Pancreas (tissue), 10 donors: ENCODE measurements at regions not wholly inside any gene's neighbourhood (a gene's known extent, or its start where the extent isn't known, plus 50 kb on each side); places are given as distances from the start of the nearest gene placed in this dataset.

Experiments
- ATAC-seq, 4 donors: fragments of 200-7000 bp; cut with Tn5 transposase; one replicate each; pipeline versions ENCODE4 v1.8.0 to v1.9.1; 2020; ENCODE audit warnings: mild to moderate bottlenecking in 4 of 4, moderate library complexity in 4 of 4
- DNase-seq, 6 donors: peaks; one replicate each; pipeline ENCODE4 v3.0.0-alpha.2; 2020
- FAIRE-seq: peaks from 2 replicates; lab custom pipeline; 2012; peaks lifted over from hg19 to GRCh38; lab: Jason Lieb, UNC
- H3K27ac ChIP-seq, 4 donors: fragments of 200-600 bp; sonication (generic); 1 replicate in 3 of 4; 2 replicates in 1 of 4; pipeline versions ENCODE4 v1.5.0 to v1.8.0; 2020
- H3K27me3 ChIP-seq, 4 donors: fragments of 200-600 bp; one replicate each; pipeline ENCODE4 v1.8.0; 2021
- H3K36me3 ChIP-seq, 3 donors: fragments of 200-600 bp; sonication (generic) in 1 of 3; one replicate each; pipeline versions ENCODE4 v1.5.0 to v1.8.0; 2020 to 2021
- H3K4me1 ChIP-seq, 3 donors: fragments of 200-600 bp; one replicate each; pipeline ENCODE4 v1.8.0; 2021
- H3K4me3 ChIP-seq, 4 donors: fragments of 200-600 bp; sonication (generic) in 2 of 4; one replicate each; pipeline versions ENCODE4 v1.5.0 to v1.8.0; 2020 to 2021
- H3K9me3 ChIP-seq, 4 donors: fragments of 200-600 bp; one replicate each; pipeline ENCODE4 v1.8.0; 2021
- WGBS, 2 donors: extraction: QIAGEN DNeasy Blood & Tissue Kit; methylation state at CpG; one replicate each; pipeline ENCODE4 v1.1.7; 2013; 5-methylcytosine and 5-hydroxymethylcytosine counted together
- intact Hi-C, 3 donors: fragments of 100-400 bp; cut with DNase I; formaldehyde crosslinking; loops; one replicate each; pipeline versions ENCODE4 v1.11.1 to v1.14.2; 2022
- TF ChIP-seq, protein P1 (sequence below), 4 donors: fragments of 200-600 bp; sonication (generic) in 3 of 4; IDR thresholded peaks; one replicate each; pipeline versions ENCODE4 v1.5.0 to v1.8.0; 2021; ENCODE audit warnings: antibody characterized with exemption in 4 of 4
- donor health status: healthy with polysubstance abuse.
- donor health status: DM: no; HTN: no; CAD: no; lungs with moderate emphysema.
- donor health status: DM: no; HTN: no; CAD: no.
- donor health status: control.
- donor health status: control.
- donor health status: Bipolar disorder and iron deficiency.
- donor health status: DM: yes; HTN: yes; CAD: no.
- donor health status: DM: no; HTN: no; CAD: no.
- donor health status: DM: no; HTN: no; CAD: no.
- donor health status: DM: yes; HTN: yes; CAD: no.

- no peak for FAIRE-seq
- ATAC-seq, result no peak
- H3K4me3 ChIP-seq, result no peak overlapping the region
- no peaks in the 10 kb centered on the region for H3K4me1 ChIP-seq
- intact Hi-C loops, result no loop called here
- 97% methylated on average over 2 of the region's 2 CpGs for WGBS, 2 donors
- DNase-seq, result no peak
- no peaks in the 10 kb centered on the region for H3K9me3 ChIP-seq
- TF ChIP-seq, protein P1, sequence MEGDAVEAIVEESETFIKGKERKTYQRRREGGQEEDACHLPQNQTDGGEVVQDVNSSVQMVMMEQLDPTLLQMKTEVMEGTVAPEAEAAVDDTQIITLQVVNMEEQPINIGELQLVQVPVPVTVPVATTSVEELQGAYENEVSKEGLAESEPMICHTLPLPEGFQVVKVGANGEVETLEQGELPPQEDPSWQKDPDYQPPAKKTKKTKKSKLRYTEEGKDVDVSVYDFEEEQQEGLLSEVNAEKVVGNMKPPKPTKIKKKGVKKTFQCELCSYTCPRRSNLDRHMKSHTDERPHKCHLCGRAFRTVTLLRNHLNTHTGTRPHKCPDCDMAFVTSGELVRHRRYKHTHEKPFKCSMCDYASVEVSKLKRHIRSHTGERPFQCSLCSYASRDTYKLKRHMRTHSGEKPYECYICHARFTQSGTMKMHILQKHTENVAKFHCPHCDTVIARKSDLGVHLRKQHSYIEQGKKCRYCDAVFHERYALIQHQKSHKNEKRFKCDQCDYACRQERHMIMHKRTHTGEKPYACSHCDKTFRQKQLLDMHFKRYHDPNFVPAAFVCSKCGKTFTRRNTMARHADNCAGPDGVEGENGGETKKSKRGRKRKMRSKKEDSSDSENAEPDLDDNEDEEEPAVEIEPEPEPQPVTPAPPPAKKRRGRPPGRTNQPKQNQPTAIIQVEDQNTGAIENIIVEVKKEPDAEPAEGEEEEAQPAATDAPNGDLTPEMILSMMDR (IDR thresholded peaks at IDR 0.05), result no peak
- H3K36me3 ChIP-seq, result no peaks in the 10 kb centered on the region
- H3K27me3 ChIP-seq, result no peaks in the 10 kb centered on the region
- H3K27ac ChIP-seq, result no peak overlapping the region
These were observed 462.9 kb upstream of the SGO1 start for GRCh38 chr3:20648921-20649381.

DNA sequence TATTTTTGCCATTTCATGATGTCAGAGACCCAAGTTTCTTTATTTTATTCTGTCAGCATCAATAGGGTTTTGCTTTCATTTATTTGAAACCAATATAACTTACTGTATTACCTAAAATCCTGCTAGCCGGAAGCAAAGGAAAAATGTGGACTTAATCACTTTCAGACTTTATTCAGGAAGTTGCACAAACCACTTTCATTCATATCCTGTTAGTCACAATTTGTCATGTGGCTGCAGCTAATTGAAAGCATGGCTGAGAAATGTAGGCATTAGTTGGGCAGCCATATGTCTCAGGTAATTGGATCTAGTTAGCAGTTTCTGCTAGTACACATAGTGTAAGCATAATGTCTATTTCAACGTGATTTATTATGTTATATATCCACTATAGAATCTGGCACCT lies 462.3 kb upstream of the SGO1 start:
- H3K4me3 ChIP-seq, result no peak overlapping the region
- H3K4me1 ChIP-seq, result no peaks in the 10 kb centered on the region
- no peaks in the 10 kb centered on the region for H3K9me3 ChIP-seq
- no peak for DNase-seq
- no peaks in the 10 kb centered on the region for H3K27me3 ChIP-seq
- 69 to 71% methylated on average over 2 of the region's 2 CpGs for WGBS, 2 donors
- ATAC-seq, result no peak
- H3K27ac ChIP-seq, result no peak overlapping the region
- intact Hi-C loops, result no loop called here
- H3K36me3 ChIP-seq, result no peaks in the 10 kb centered on the region
- FAIRE-seq, result no peak
- TF ChIP-seq, protein P1 (IDR thresholded peaks at IDR 0.05), result no peak

GRCh38 chr3:20646425-20646824 lies 460.4 kb upstream of the SGO1 start:
- intact Hi-C loops, result no loop called here
- TF ChIP-seq, protein P1 (IDR thresholded peaks at IDR 0.05), result no peak
- Histone ChIP-seq H3K36me3 (no peaks in the 10 kb centered on the region), H3K27ac (no peak overlapping the region), H3K9me3 (no peaks in the 10 kb centered on the region), H3K27me3 (no peaks in the 10 kb centered on the region), H3K4me3 (no peak overlapping the region), H3K4me1 (no peaks in the 10 kb centered on the region)
- ATAC-seq (no peak), FAIRE-seq (no peak), DNase-seq (no peak)
- WGBS, 2 donors, result 86 to 87% methylated on average over 1 of the region's 1 CpG

DNA sequence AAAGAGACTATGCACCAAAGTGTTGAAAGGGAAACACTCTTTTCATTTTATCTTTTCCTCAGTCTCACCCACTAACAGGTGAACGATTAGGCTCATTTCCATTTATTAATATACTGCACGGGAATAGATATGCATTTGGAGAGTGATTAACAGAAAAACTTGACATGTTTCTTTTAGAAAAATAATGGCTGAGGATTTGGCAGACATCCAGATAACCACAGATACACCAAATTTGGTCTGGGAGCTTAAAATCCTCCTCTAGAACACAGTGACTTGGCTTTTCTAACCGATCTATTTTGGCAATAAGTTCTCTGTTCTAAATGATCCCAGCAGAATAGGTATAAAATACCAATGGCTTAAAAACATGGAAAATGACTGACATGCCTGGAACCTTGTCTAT lies 459.3 kb upstream of the SGO1 start:
- TF ChIP-seq, protein P1 (IDR thresholded peaks at IDR 0.05), result no peak
- H3K4me3 ChIP-seq, result no peak overlapping the region
- no peak overlapping the region for H3K27ac ChIP-seq
- ATAC-seq (no peak), FAIRE-seq (no peak), DNase-seq (no peak)
- no peaks in the 10 kb centered on the region for H3K36me3 ChIP-seq
- H3K27me3 ChIP-seq, result no peaks in the 10 kb centered on the region
- no peaks in the 10 kb centered on the region for H3K9me3 ChIP-seq
- intact Hi-C loops, result no loop called here
- 26 to 35% methylated on average over 3 of the region's 3 CpGs for WGBS, 2 donors
- no peaks in the 10 kb centered on the region for H3K4me1 ChIP-seq

GRCh38 chr3:20637729-20638128 lies 451.7 kb upstream of the SGO1 start:
- FAIRE-seq (no peak), DNase-seq (no peak)
- intact Hi-C loops, result no loop called here

More at GRCh38 chr3:20637729-20638128, 451.7 kb upstream of the SGO1 start:
- no peak for ATAC-seq
- Histone ChIP-seq H3K27ac (no peak overlapping the region), H3K36me3 (no peaks in the 10 kb centered on the region), H3K9me3 (no peaks in the 10 kb centered on the region), H3K4me3 (no peak overlapping the region), H3K27me3 (no peaks in the 10 kb centered on the region), H3K4me1 (no peaks in the 10 kb centered on the region)
- TF ChIP-seq, protein P1 (IDR thresholded peaks at IDR 0.05), result no peak
